Spleen (tissue), 11 donors: ENCODE measurements at regions not wholly inside any gene's neighbourhood (a gene's known extent, or its start where the extent isn't known, plus 50 kb on each side); places are given as distances from the start of the nearest gene placed in this dataset.

Experiments
- DNase-seq: peaks from one replicate; pipeline ENCODE4 v3.0.0-alpha.2; 2020
- H3K27ac ChIP-seq, 8 donors: fragments of 200-600 bp; sonication (generic) in 7 of 8; 1 replicate in 4 of 8; 2 replicates in 4 of 8; pipeline versions ENCODE4 v1.5.0 to v1.8.0; 2016 to 2021; ENCODE audit warnings: inconsistent platforms in 4 of 8, mild to moderate bottlenecking in 4 of 8, moderate library complexity in 1 of 8
- H3K27me3 ChIP-seq, 7 donors: fragments of 200-600 bp; sonication (generic) in 6 of 7; replicated peaks in 1 of 7; 1 replicate in 4 of 7; 2 replicates in 3 of 7; pipeline versions ENCODE4 v1.5.0 to v1.8.0; 2016 to 2021; ENCODE audit warnings: inconsistent platforms in 3 of 7, mild to moderate bottlenecking in 1 of 7
- H3K36me3 ChIP-seq, 6 donors: fragments of 200-600 bp; sonication (generic) in 5 of 6; 1 replicate in 4 of 6; 2 replicates in 2 of 6; pipeline versions ENCODE4 v1.5.0 to v1.8.0; 2016 to 2021; ENCODE audit warnings: inconsistent platforms in 2 of 6
- H3K4me1 ChIP-seq, 6 donors: fragments of 200-600 bp; sonication (generic) in 5 of 6; 1 replicate in 3 of 6; 2 replicates in 3 of 6; pipeline versions ENCODE4 v1.5.0 to v1.8.0; 2016 to 2021; ENCODE audit warnings: inconsistent platforms in 3 of 6
- H3K4me3 ChIP-seq, 8 donors: fragments of 200-600 bp; sonication (generic) in 7 of 8; 1 replicate in 4 of 8; 2 replicates in 4 of 8; pipeline versions ENCODE4 v1.5.0 to v1.8.0; 2016 to 2021; ENCODE audit warnings: inconsistent platforms in 4 of 8, mild to moderate bottlenecking in 4 of 8, moderate library complexity in 2 of 8
- H3K9me3 ChIP-seq, 8 donors: fragments of 200-600 bp; sonication (generic) in 7 of 8; 1 replicate in 4 of 8; 2 replicates in 4 of 8; pipeline versions ENCODE4 v1.5.0 to v1.8.0; 2016 to 2021; ENCODE audit warnings: inconsistent platforms in 4 of 8
- POLR2A ChIP-seq, 3 donors: fragments of 450-650 bp; IDR thresholded peaks; one replicate each; pipeline ENCODE4 v1.5.1; 2017; ENCODE audit warnings: antibody characterized with exemption in 3 of 3, mild to moderate bottlenecking in 1 of 3
- POLR2AphosphoS5 ChIP-seq, 3 donors: sonication (generic); formaldehyde crosslinking; IDR thresholded peaks; one replicate each; pipeline ENCODE4 v1.5.1; 2017; ENCODE audit warnings: antibody characterized with exemption in 3 of 3
- WGBS, 5 donors: extraction: QIAGEN DNeasy Blood & Tissue Kit in 3 of 5; methylation state at CpG; one replicate each; pipeline versions ENCODE4 v1.1.5 to v1.1.7; 2013 to 2018; 5-methylcytosine and 5-hydroxymethylcytosine counted together
- intact Hi-C: fragments of 100-400 bp; cut with DNase I; formaldehyde crosslinking; loops from one replicate; pipeline ENCODE4 v1.15.0; 2023; ENCODE audit warnings: low total_unique reads
- TF ChIP-seq, protein P1 (sequence below), 11 experiments: fragments of 200-600 bp in 7 of 11; fragments of 450-650 bp in 4 of 11; sonication (generic) in 4 of 11; IDR thresholded peaks in 8 of 11; conservative IDR thresholded peaks in 3 of 11; 1 replicate in 7 of 11; 2 replicates in 4 of 11; pipeline versions ENCODE4 v1.4.0 to v1.8.0; 2016 to 2021; ENCODE audit warnings: antibody characterized with exemption in 11 of 11, inconsistent platforms in 4 of 11, mild to moderate bottlenecking in 1 of 11
- donor health status: healthy with polysubstance abuse.
- donor health status: DM: no; HTN: no; CAD: no; lungs with moderate emphysema.
- donor health status: DM: no; HTN: no; CAD: no.
- donor health status: Bipolar disorder and iron deficiency.
- donor health status: healthy.
- donor health status: DM: no; HTN: no; CAD: no.
- donor health status: DM: yes; HTN: yes; CAD: no.

DNA sequence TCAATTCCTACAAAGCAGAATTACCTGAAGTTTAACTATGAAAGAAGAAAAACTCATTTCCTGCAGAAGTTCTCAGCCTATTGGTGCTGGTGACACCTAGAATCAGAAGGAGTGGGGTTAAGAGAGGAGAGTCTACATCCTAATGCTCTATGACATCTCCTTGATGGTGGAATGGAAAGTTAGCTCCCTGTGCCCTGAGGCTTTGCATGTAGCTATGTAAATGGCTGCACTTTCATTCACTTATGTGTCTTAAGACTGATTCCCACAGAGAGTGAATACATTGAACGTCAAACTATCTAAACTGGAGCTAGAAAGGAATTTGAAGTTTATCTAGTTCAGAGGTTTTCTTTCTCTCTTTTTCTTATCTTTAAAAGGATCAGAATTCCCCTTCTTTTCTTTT is 52.1 kb upstream of the ADRB2 start:
- WGBS, 5 donors: 82 to 86% (median 84%) methylated on average over 1 of the region's 1 CpG
- no peak for DNase-seq
- Histone ChIP-seq H3K4me3 (no peak overlapping the region), H3K36me3 (no peaks in the 10 kb centered on the region), H3K9me3 (no peaks in the 10 kb centered on the region), H3K27me3 (no peaks in the 10 kb centered on the region), H3K4me1 (peaks cover 0 to 8% (median 0%) of the 10 kb centered on the region in 6 donors), H3K27ac (no peak overlapping the region)
- intact Hi-C loops: no loop called here
- TF ChIP-seq, protein P1, sequence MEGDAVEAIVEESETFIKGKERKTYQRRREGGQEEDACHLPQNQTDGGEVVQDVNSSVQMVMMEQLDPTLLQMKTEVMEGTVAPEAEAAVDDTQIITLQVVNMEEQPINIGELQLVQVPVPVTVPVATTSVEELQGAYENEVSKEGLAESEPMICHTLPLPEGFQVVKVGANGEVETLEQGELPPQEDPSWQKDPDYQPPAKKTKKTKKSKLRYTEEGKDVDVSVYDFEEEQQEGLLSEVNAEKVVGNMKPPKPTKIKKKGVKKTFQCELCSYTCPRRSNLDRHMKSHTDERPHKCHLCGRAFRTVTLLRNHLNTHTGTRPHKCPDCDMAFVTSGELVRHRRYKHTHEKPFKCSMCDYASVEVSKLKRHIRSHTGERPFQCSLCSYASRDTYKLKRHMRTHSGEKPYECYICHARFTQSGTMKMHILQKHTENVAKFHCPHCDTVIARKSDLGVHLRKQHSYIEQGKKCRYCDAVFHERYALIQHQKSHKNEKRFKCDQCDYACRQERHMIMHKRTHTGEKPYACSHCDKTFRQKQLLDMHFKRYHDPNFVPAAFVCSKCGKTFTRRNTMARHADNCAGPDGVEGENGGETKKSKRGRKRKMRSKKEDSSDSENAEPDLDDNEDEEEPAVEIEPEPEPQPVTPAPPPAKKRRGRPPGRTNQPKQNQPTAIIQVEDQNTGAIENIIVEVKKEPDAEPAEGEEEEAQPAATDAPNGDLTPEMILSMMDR (IDR thresholded peaks at IDR 0.05 in 8 of 11, conservative IDR thresholded peaks at IDR 0.05 in 3 of 11): no peak
- no peak for TF ChIP-seq POLR2A (IDR thresholded peaks at IDR 0.05)
- TF ChIP-seq POLR2AphosphoS5 (IDR thresholded peaks at IDR 0.05): no peak

GRCh38 chr5:148776261-148776660 is 50.1 kb upstream of the ADRB2 start:
- H3K27ac ChIP-seq: no peak overlapping the region
- peaks cover 0 to 8% (median 0%) of the 10 kb centered on the region in 6 donors for H3K4me1 ChIP-seq
- no peaks in the 10 kb centered on the region for H3K27me3 ChIP-seq
- H3K36me3 ChIP-seq: no peaks in the 10 kb centered on the region
- H3K9me3 ChIP-seq: no peaks in the 10 kb centered on the region
- TF ChIP-seq POLR2A (IDR thresholded peaks at IDR 0.05) (no peak), POLR2AphosphoS5 (IDR thresholded peaks at IDR 0.05) (no peak)
- TF ChIP-seq, protein P1 (IDR thresholded peaks at IDR 0.05 in 8 of 11, conservative IDR thresholded peaks at IDR 0.05 in 3 of 11): no peak
- no peak for DNase-seq
- no peak overlapping the region for H3K4me3 ChIP-seq
- intact Hi-C loops: no loop called here
